HG03045 (cell line): ENCODE measurements at regions not wholly inside any gene's neighbourhood (a gene's known extent, or its start where the extent isn't known, plus 50 kb on each side); places are given as distances from the start of the nearest gene placed in this dataset.

Experiments
- ATAC-seq: cut with Tn5 transposase; IDR thresholded peaks from one replicate; pipeline ENCODE4 v1.9.1; 2021; ENCODE audit warnings: mild to moderate bottlenecking, moderate library complexity; ENCODE audit not compliant: unreplicated experiment

GRCh38 chr6:126091466-126091865 is 105.1 kb downstream of the TRMT11 start:
- no peak for ATAC-seq

GRCh38 chr6:126093108-126093507 is 106.8 kb downstream of the TRMT11 start:
- no peak for ATAC-seq

- ATAC-seq, result no peak
Observed at GRCh38 chr6:126094411-126094810, 108.1 kb downstream of the TRMT11 start.

- no peak for ATAC-seq
Observed at GRCh38 chr6:126100386-126100785, 114.0 kb downstream of the TRMT11 start.

GRCh38 chr6:126102358-126102757 is 116.0 kb downstream of the TRMT11 start:
- ATAC-seq, result no peak

GRCh38 chr6:126103993-126104392 is 117.7 kb downstream of the TRMT11 start:
- no peak for ATAC-seq

- ATAC-seq, result no peak
Observed at GRCh38 chr6:126107475-126108166, 121.3 kb downstream of the TRMT11 start.

GRCh38 chr6:126110512-126111270 is 124.4 kb downstream of the TRMT11 start:
- no peak for ATAC-seq

GRCh38 chr6:126111327-126111726 is 125.0 kb downstream of the TRMT11 start:
- ATAC-seq, result no peak

- no peak for ATAC-seq
Observed at GRCh38 chr6:126112171-126112632, 125.9 kb downstream of the TRMT11 start.

GRCh38 chr6:126113261-126113660 is 126.9 kb downstream of the TRMT11 start:
- no peak for ATAC-seq

- ATAC-seq, result no peak
Observed at GRCh38 chr6:126117251-126117650, 130.9 kb downstream of the TRMT11 start.

- no peak for ATAC-seq
Observed at GRCh38 chr6:126118058-126118755, 131.9 kb downstream of the TRMT11 start.

GRCh38 chr6:126118936-126119335 is 132.6 kb downstream of the TRMT11 start:
- no peak for ATAC-seq

- no peak for ATAC-seq
Observed at GRCh38 chr6:126123226-126123625, 136.9 kb downstream of the TRMT11 start.

GRCh38 chr6:126127659-126128058 is 141.3 kb downstream of the TRMT11 start:
- ATAC-seq, result no peak

GRCh38 chr6:126131246-126131645 is 144.9 kb downstream of the TRMT11 start:
- ATAC-seq, result no peak

GRCh38 chr6:126133984-126134383 is 147.6 kb downstream of the TRMT11 start:
- ATAC-seq, result no peak

GRCh38 chr6:126134491-126134890 is 148.2 kb downstream of the TRMT11 start:
- ATAC-seq, result no peak

GRCh38 chr6:126140015-126140414 is 153.7 kb downstream of the TRMT11 start:
- no peak for ATAC-seq

- no peak for ATAC-seq
Observed at GRCh38 chr6:126143761-126144251, 157.5 kb downstream of the TRMT11 start.
